A549 (cell line): ENCODE measurements at regions not wholly inside any gene's neighbourhood (a gene's known extent, or its start where the extent isn't known, plus 50 kb on each side); places are given as distances from the start of the nearest gene placed in this dataset.

Source experiments
- ATAC-seq, 2 experiments: fragments of 200-7000 bp in 1 of 2; fragments of >200 bp in 1 of 2; cut with Nextera tagmentation in 1 of 2; cut with Tn5 transposase in 1 of 2; 3 replicates each; pipeline versions ENCODE4 v1.8.0 to v1.9.1; 2018 to 2020; ENCODE audit warnings: mild to moderate bottlenecking in 1 of 2, moderate library complexity in 1 of 2
- CTCF ChIA-PET: fragments of 300-600 bp; sonication (Branson Sonifier 250); formaldehyde crosslinking; extraction: SDS; loops from one replicate; lab custom pipeline; 2021; ENCODE audit warnings: antibody characterized with exemption, inconsistent platforms; lab: Yijun Ruan, JAX
- POLR2A ChIA-PET: fragments of 350-600 bp; formaldehyde crosslinking; extraction: SDS; loops from one replicate; lab custom pipeline; 2021; ENCODE audit warnings: antibody characterized with exemption, inconsistent platforms; lab: Yijun Ruan, JAX
- DNase-seq, 2 experiments: peaks; one replicate each; pipeline versions ENCODE4 v3.0.0 to v3.0.0-alpha.2; 2011 to 2016; ENCODE audit warnings: low read depth in 1 of 2, low spot score in 1 of 2
- FAIRE-seq: peaks from 2 replicates; lab custom pipeline; 2011; peaks lifted over from hg19 to GRCh38; lab: Jason Lieb, UNC
- H3K27ac ChIP-seq, 2 experiments: fragments of >200 bp; sonication (Bioruptor Twin); formaldehyde crosslinking; 3 replicates each; pipeline ENCODE4 v1.5.1; 2016 to 2017
- H3K4me1 ChIP-seq: fragments of >200 bp; sonication (Bioruptor Twin); formaldehyde crosslinking; 3 replicates; pipeline ENCODE4 v1.6.1; 2016
- H3K4me2 ChIP-seq: fragments of >200 bp; sonication (Bioruptor Twin); formaldehyde crosslinking; 3 replicates; pipeline ENCODE4 v1.6.1; 2016
- H3K4me3 ChIP-seq: fragments of >200 bp; sonication (Bioruptor Twin); formaldehyde crosslinking; 3 replicates; pipeline ENCODE4 v1.5.1; 2016
- H3K9me3 ChIP-seq: fragments of >200 bp; sonication (Bioruptor Twin); formaldehyde crosslinking; 3 replicates; pipeline ENCODE4 v1.6.1; 2016
- CBX2 ChIP-seq: fragments of 200-600 bp; sonication (generic); IDR thresholded peaks from 2 replicates; pipeline ENCODE4 v1.6.1; 2016; ENCODE audit warnings: low read depth, mild to moderate bottlenecking, borderline replicate concordance
- CBX8 ChIP-seq: fragments of 200-600 bp; sonication (generic); IDR thresholded peaks from 2 replicates; pipeline ENCODE4 v1.6.1; 2016
- CHD2 ChIP-seq: fragments of 150-350 bp; IDR thresholded peaks from 2 replicates; pipeline ENCODE4 v1.6.1; 2014; ENCODE audit warnings: low read length; ENCODE audit not compliant: partially characterized antibody
- CHD4 ChIP-seq: fragments of 200-600 bp; sonication (generic); IDR thresholded peaks from 2 replicates; pipeline ENCODE4 v1.6.1; 2016; ENCODE audit warnings: antibody characterized with exemption, mild to moderate bottlenecking, borderline replicate concordance
- EHMT2 ChIP-seq: fragments of 200-600 bp; sonication (generic); IDR thresholded peaks from 2 replicates; pipeline ENCODE4 v1.6.1; 2016; ENCODE audit warnings: antibody characterized with exemption, low read depth, mild to moderate bottlenecking, moderate library complexity
- EP300 ChIP-seq, 2 experiments: fragments of >200 bp; sonication (Bioruptor Twin); formaldehyde crosslinking; IDR thresholded peaks; 2 replicates in 1 of 2; 3 replicates in 1 of 2; pipeline ENCODE4 v1.6.1; 2016 to 2017
- FOXS1 ChIP-seq: fragments of 250-450 bp; sonication (Bioruptor Pico); IDR thresholded peaks from 2 replicates; pipeline ENCODE4 v1.5.0; 2020; ENCODE audit warnings: mild to moderate bottlenecking, moderate library complexity
- HMGXB4 ChIP-seq: fragments of 250-450 bp; sonication (Bioruptor Pico); IDR thresholded peaks from 2 replicates; pipeline ENCODE4 v1.5.0; 2021; ENCODE audit warnings: mild to moderate bottlenecking, moderate library complexity, borderline replicate concordance
- HOXB13 ChIP-seq: fragments of 250-450 bp; sonication (Bioruptor Pico); IDR thresholded peaks from 2 replicates; pipeline ENCODE4 v1.5.0; 2020; ENCODE audit warnings: low read depth, mild to moderate bottlenecking, moderate library complexity
- HOXB5 ChIP-seq: fragments of 250-450 bp; sonication (Bioruptor Pico); IDR thresholded peaks from 2 replicates; pipeline ENCODE4 v1.5.0; 2020; ENCODE audit warnings: mild to moderate bottlenecking, moderate library complexity
- JUN ChIP-seq, 2 experiments: fragments of >200 bp; sonication (Bioruptor Twin); formaldehyde crosslinking; IDR thresholded peaks; 2 replicates in 1 of 2; 3 replicates in 1 of 2; pipeline ENCODE4 v1.6.1; 2016 to 2017
- MYC ChIP-seq: IDR thresholded peaks from 2 replicates; pipeline ENCODE4 v1.6.1; 2012; ENCODE audit warnings: mild to moderate bottlenecking, inconsistent platforms, low read length, improper control_type of control experiment, borderline replicate concordance
- NFE2L2 ChIP-seq: fragments of 150-350 bp; conservative IDR thresholded peaks from 2 replicates; pipeline ENCODE4 v1.6.1; 2014; ENCODE audit warnings: low read length
- NPAS2 ChIP-seq: fragments of 250-450 bp; sonication (Bioruptor Pico); IDR thresholded peaks from 2 replicates; pipeline ENCODE4 v1.8.0; 2022; ENCODE audit warnings: mild to moderate bottlenecking, moderate library complexity, borderline replicate concordance
- POLR2A ChIP-seq: IDR thresholded peaks from 2 replicates; pipeline ENCODE4 v1.6.1; 2012; ENCODE audit warnings: mild to moderate bottlenecking, low read length
- RAD21 ChIP-seq, 2 experiments: fragments of >200 bp in 1 of 2; sonication (Bioruptor Twin) in 1 of 2; formaldehyde crosslinking in 1 of 2; IDR thresholded peaks in 1 of 2; conservative IDR thresholded peaks in 1 of 2; 2 replicates in 1 of 2; 3 replicates in 1 of 2; pipeline ENCODE4 v1.6.1; 2012 to 2018; ENCODE audit warnings: inconsistent platforms in 1 of 2
- RARB ChIP-seq: fragments of 250-450 bp; sonication (Bioruptor Pico); IDR thresholded peaks from 2 replicates; pipeline ENCODE4 v1.8.0; 2021; ENCODE audit warnings: mild to moderate bottlenecking, moderate library complexity
- REST ChIP-seq: fragments of 200-600 bp; sonication (generic); IDR thresholded peaks from 2 replicates; pipeline ENCODE4 v1.6.1; 2016; ENCODE audit warnings: antibody characterized with exemption, mild to moderate bottlenecking, moderate library complexity
- RFX5 ChIP-seq: fragments of 450-650 bp; IDR thresholded peaks from 2 replicates; pipeline ENCODE4 v1.7.1; 2014; ENCODE audit warnings: antibody characterized with exemption, mild to moderate bottlenecking, moderate library complexity
- RNF2 ChIP-seq: fragments of 200-600 bp; sonication (generic); IDR thresholded peaks from 2 replicates; pipeline ENCODE4 v1.6.1; 2016; ENCODE audit warnings: low read depth, mild to moderate bottlenecking, antibody characterized with exemption, moderate library complexity, borderline replicate concordance
- SREBF2 ChIP-seq: fragments of 450-650 bp; IDR thresholded peaks from 2 replicates; pipeline ENCODE4 v1.6.1; 2014; ENCODE audit warnings: mild to moderate bottlenecking, moderate library complexity
- TFCP2L1 ChIP-seq: fragments of 250-450 bp; sonication (Bioruptor Pico); IDR thresholded peaks from 2 replicates; pipeline ENCODE4 v1.5.0; 2021; ENCODE audit warnings: mild to moderate bottlenecking
- TP53 ChIP-seq: fragments of 250-450 bp; sonication (Bioruptor Pico); IDR thresholded peaks from 2 replicates; pipeline ENCODE4 v1.5.0; 2021; ENCODE audit warnings: mild to moderate bottlenecking, moderate library complexity
- WGBS: methylation state at CpG from one replicate; pipeline ENCODE4 v1.1.6; 2017; ENCODE audit errors: missing lambda C conversion rate; 5-methylcytosine and 5-hydroxymethylcytosine counted together
- TF ChIP-seq, protein P1 (sequence below): fragments of 250-450 bp; sonication (Bioruptor Pico); IDR thresholded peaks from 2 replicates; pipeline ENCODE4 v1.5.0; 2020; ENCODE audit warnings: low read depth, mild to moderate bottlenecking, moderate library complexity

GRCh38 chr13:34721631-34722595 is 220.2 kb upstream of the NBEA start:
- DNase-seq (no peak), ATAC-seq (no peak), FAIRE-seq (no peak)
- CTCF ChIA-PET: interaction anchor here (0.7 kb wide), 1 partner anchor 945 kb away, joined by 3 read pairs; no protein-coding TSS in a partner anchor
- H3K27ac ChIP-seq: no peak overlapping the region
- POLR2A ChIA-PET: no interaction called here
- H3K4me2 ChIP-seq: no peak overlapping the region
- peaks cover 3% of the 10 kb centered on the region; the same call in 1 of the 3 replicates for H3K9me3 ChIP-seq
- H3K4me1 ChIP-seq: no peaks in the 10 kb centered on the region
- H3K4me3 ChIP-seq: no peak overlapping the region
- WGBS: 36% methylated on average over 3 of the region's 3 CpGs
- TF ChIP-seq CHD4 (no peak), TP53 (CRISPR knock-in tag) (no peak), CBX2 (no peak), JUN (IDR thresholded peaks at IDR 0.05) (no peak), EHMT2 (no peak), TFCP2L1 (CRISPR knock-in tag) (no peak), CBX8 (no peak), RFX5 (no peak), FOXS1 (CRISPR knock-in tag) (no peak), HOXB5 (no peak), CHD2 (no peak), RARB (CRISPR knock-in tag) (no peak)
- TF ChIP-seq, protein P1, sequence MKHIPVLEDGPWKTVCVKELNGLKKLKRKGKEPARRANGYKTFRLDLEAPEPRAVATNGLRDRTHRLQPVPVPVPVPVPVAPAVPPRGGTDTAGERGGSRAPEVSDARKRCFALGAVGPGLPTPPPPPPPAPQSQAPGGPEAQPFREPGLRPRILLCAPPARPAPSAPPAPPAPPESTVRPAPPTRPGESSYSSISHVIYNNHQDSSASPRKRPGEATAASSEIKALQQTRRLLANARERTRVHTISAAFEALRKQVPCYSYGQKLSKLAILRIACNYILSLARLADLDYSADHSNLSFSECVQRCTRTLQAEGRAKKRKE (CRISPR knock-in tag): no peak

- Histone ChIP-seq H3K4me1 (no peaks in the 10 kb centered on the region), H3K27ac (no peak overlapping the region)
- FAIRE-seq: no peak
- TF ChIP-seq HOXB13 (CRISPR knock-in tag) (no peak), RAD21 (conservative IDR thresholded peaks at IDR 0.05 in 1 of 2, IDR thresholded peaks at IDR 0.05 in 1 of 2) (no peak), EP300 (IDR thresholded peaks at IDR 0.05) (no peak), NFE2L2 (no peak), RFX5 (no peak), MYC (no peak), SREBF2 (no peak), REST (no peak), RNF2 (no peak), POLR2A (no peak), NPAS2 (no peak), HMGXB4 (CRISPR knock-in tag) (no peak)
- TF ChIP-seq, all 56 proteins: peak for 0
- no peak overlapping the region for H3K4me2 ChIP-seq
- ATAC-seq: no peak
- H3K9me3 ChIP-seq: peaks cover 3% of the 10 kb centered on the region; the same call in 1 of the 3 replicates
- POLR2A ChIA-PET: no interaction called here
- H3K4me3 ChIP-seq: no peak overlapping the region
- DNase-seq: no peak
- CTCF ChIA-PET: interaction anchor here (0.7 kb wide), 1 partner anchor 946 kb away, joined by 3 read pairs; no protein-coding TSS in a partner anchor
Measured at GRCh38 chr13:34722922-34723321, 219.1 kb upstream of the NBEA start.
